ENCODE measurements at regions not wholly inside any gene's neighbourhood (a gene's known extent, or its start where the extent isn't known, plus 50 kb on each side); places are given as distances from the start of the nearest gene placed in this dataset.
"Not testable (repeated sequence)": the region's sequence is repeated elsewhere in the genome, so short reads cannot be mapped to it uniquely, and the experiment has no call there.

GRCh38 chr7:32221736-32222135 is 151.5 kb upstream of the PDE1C start:
- Histone ChIP-seq H2AFZ (no peak overlapping the region), H3K4me1 (no peaks in the 10 kb centered on the region), H3K9ac (no peak overlapping the region), H3K27ac (no peak overlapping the region), H3K9me3 (ENCODE audit: control insufficient read depth, low read length) (no peaks in the 10 kb centered on the region), H3K27me3 (ENCODE audit: control insufficient read depth, insufficient read depth, low read length) (peaks cover 6% of the 10 kb centered on the region), H3K79me2 (no peaks in the 10 kb centered on the region), H3K36me3 (ENCODE audit: control insufficient read depth, insufficient read depth, low read length) (no peaks in the 10 kb centered on the region), H3K4me2 (ENCODE audit: low read length) (no peak overlapping the region), H3K4me3 (ENCODE audit: low read depth, low read length) (no peak overlapping the region)
- TF ChIP-seq CTCF (IDR thresholded peaks at IDR 0.05): no peak

GRCh38 chr7:32221056-32221455 is 150.8 kb upstream of the PDE1C start:
- Histone ChIP-seq H3K27me3 (ENCODE audit: control insufficient read depth, insufficient read depth, low read length) (peaks cover 6% of the 10 kb centered on the region), H3K4me1 (no peaks in the 10 kb centered on the region), H3K4me2 (ENCODE audit: low read length) (no peak overlapping the region), H3K27ac (no peak overlapping the region), H3K36me3 (ENCODE audit: control insufficient read depth, insufficient read depth, low read length) (no peaks in the 10 kb centered on the region), H3K9me3 (ENCODE audit: control insufficient read depth, low read length) (no peaks in the 10 kb centered on the region), H3K79me2 (no peaks in the 10 kb centered on the region), H3K4me3 (ENCODE audit: low read depth, low read length) (no peak overlapping the region), H2AFZ (no peak overlapping the region), H3K9ac (no peak overlapping the region)
- no peak for TF ChIP-seq CTCF (IDR thresholded peaks at IDR 0.05)

- not testable (repeated sequence) for H3K9me3 ChIP-seq (ENCODE audit: control insufficient read depth, low read length); H3K36me3 ChIP-seq (ENCODE audit: control insufficient read depth, insufficient read depth, low read length); H3K9ac ChIP-seq; H3K4me1 ChIP-seq; H3K27me3 ChIP-seq (ENCODE audit: control insufficient read depth, insufficient read depth, low read length); H3K4me2 ChIP-seq (ENCODE audit: low read length); H3K79me2 ChIP-seq; H3K4me3 ChIP-seq (ENCODE audit: low read depth, low read length); H3K27ac ChIP-seq; H2AFZ ChIP-seq
Observed at GRCh38 chr7:32219831-32220230, 149.6 kb upstream of the PDE1C start.

GRCh38 chr7:32219416-32219815 is 149.2 kb upstream of the PDE1C start:
- Histone ChIP-seq H3K4me2 (ENCODE audit: low read length) (no peak overlapping the region), H3K9me3 (ENCODE audit: control insufficient read depth, low read length) (no peaks in the 10 kb centered on the region), H3K4me1 (no peaks in the 10 kb centered on the region), H3K36me3 (ENCODE audit: control insufficient read depth, insufficient read depth, low read length) (no peaks in the 10 kb centered on the region), H3K27ac (no peak overlapping the region), H3K4me3 (ENCODE audit: low read depth, low read length) (no peak overlapping the region), H2AFZ (no peak overlapping the region), H3K79me2 (no peaks in the 10 kb centered on the region), H3K27me3 (ENCODE audit: control insufficient read depth, insufficient read depth, low read length) (peaks cover 6% of the 10 kb centered on the region), H3K9ac (no peak overlapping the region)
- TF ChIP-seq CTCF (IDR thresholded peaks at IDR 0.05): no peak

- Histone ChIP-seq H3K9me3 (ENCODE audit: control insufficient read depth, low read length) (no peaks in the 10 kb centered on the region), H3K4me2 (ENCODE audit: low read length) (no peak overlapping the region), H3K79me2 (no peaks in the 10 kb centered on the region), H3K9ac (no peak overlapping the region), H3K36me3 (ENCODE audit: control insufficient read depth, insufficient read depth, low read length) (no peaks in the 10 kb centered on the region), H3K27me3 (ENCODE audit: control insufficient read depth, insufficient read depth, low read length) (peaks cover 6% of the 10 kb centered on the region), H2AFZ (no peak overlapping the region), H3K4me1 (no peaks in the 10 kb centered on the region), H3K27ac (no peak overlapping the region), H3K4me3 (ENCODE audit: low read depth, low read length) (no peak overlapping the region)
- TF ChIP-seq CTCF (IDR thresholded peaks at IDR 0.05): no peak
Observed at GRCh38 chr7:32218741-32219288, 148.6 kb upstream of the PDE1C start.
